ENCODE measurements at regions not wholly inside any gene's neighbourhood (a gene's known extent, or its start where the extent isn't known, plus 50 kb on each side); places are given as distances from the start of the nearest gene placed in this dataset.

DNA sequence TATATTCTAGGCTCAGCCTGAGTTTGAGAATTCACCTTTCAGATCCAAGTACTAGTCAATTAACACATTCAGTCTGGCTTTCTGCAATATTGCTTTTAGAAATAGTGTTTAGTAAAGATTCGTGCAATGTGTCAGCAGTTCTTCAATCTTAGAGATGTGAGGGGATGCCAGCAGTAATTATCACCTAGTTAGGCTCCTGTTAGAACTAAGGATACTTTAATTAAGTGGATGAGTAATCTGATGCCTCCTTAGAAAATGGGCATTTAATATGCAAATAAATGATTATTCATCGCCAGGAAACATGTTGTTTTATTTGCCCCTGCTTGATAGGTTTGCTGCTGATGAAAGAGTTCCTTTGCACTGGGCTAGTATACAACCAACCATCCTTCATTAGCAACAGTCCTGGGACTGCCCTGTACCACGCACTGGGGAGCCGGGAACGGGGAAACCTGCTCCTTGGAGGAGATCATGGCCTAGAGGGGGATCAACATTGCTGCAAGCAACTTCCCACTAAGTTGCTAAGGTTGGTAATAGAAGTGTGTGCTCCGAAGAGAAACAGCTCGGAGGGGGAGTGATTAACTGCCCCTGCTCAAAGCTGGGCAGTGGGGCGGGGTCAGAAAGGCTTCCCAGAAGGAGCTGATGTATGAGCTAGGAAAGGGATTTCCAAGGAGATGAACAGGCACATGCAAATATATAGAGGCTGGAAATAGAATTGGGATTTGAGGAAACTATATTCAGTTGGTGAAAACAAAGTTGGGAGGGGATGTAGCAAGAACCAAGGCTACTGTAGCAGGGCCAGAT is 231.8 kb downstream of the DRD1 start:
- 36% methylated on average over 8 of the region's 8 CpGs for WGBS (ENCODE audit: low lambda C conversion rate)
- Histone ChIP-seq H3K4me3 (ENCODE audit: low read depth in 2 of 2, low read length in 1 of 2) (no peak overlapping the region), H3K79me2 (ENCODE audit: insufficient read depth) (no peaks in the 10 kb centered on the region), H4K20me1 (ENCODE audit: insufficient read depth) (no peaks in the 10 kb centered on the region), H3K4me1 (ENCODE audit: control insufficient read depth in 1 of 2, insufficient read depth in 2 of 2, low read depth in 1 of 2, low read length in 1 of 2) (no peaks in the 10 kb centered on the region), H3K36me3 (replicated peaks in 1 of 2; ENCODE audit: control insufficient read depth in 1 of 2, insufficient read depth in 2 of 2, low read length in 1 of 2) (no peaks in the 10 kb centered on the region), H3K9me3 (no peaks in the 10 kb centered on the region), H3K27ac (ENCODE audit: low read depth in 2 of 2, low read length in 1 of 2) (no peak overlapping the region), H3F3A (replicated peaks; ENCODE audit: insufficient read depth) (no peaks in the 10 kb centered on the region), H2AFZ (ENCODE audit: low read depth) (no peak overlapping the region), H3K9ac (no peak overlapping the region), H3K4me2 (no peak overlapping the region), H3K9me2 (no peaks in the 10 kb centered on the region), H3K27me3 (ENCODE audit: insufficient read depth) (no peaks in the 10 kb centered on the region)
- ChIA-PET POLR2A (no interaction called here), CTCF (no interaction called here)
- TF ChIP-seq GATA2 (CRISPR knock-in tag; IDR thresholded peaks at IDR 0.05) (no peak), MEF2A (IDR thresholded peaks at IDR 0.05; ENCODE audit: borderline replicate concordance, low read depth) (no peak), NFIC (IDR thresholded peaks at IDR 0.05; ENCODE audit: borderline replicate concordance) (no peak), TEAD4 (IDR thresholded peaks at IDR 0.05; ENCODE audit: borderline replicate concordance, insufficient read depth) (no peak), FOXJ3 (CRISPR knock-in tag; IDR thresholded peaks at IDR 0.05) (no peak), TAF1 (IDR thresholded peaks at IDR 0.05; ENCODE audit: borderline replicate concordance, low read depth, low read length) (no peak), USF1 (IDR thresholded peaks at IDR 0.05; ENCODE audit: borderline replicate concordance, low read depth) (no peak), CTCF (IDR thresholded peaks at IDR 0.05) (no peak), GABPA (IDR thresholded peaks at IDR 0.05; ENCODE audit: low read depth) (no peak), EZH2phosphoT487 (IDR thresholded peaks at IDR 0.05; ENCODE audit: borderline replicate concordance, low read depth) (no peak), FOXM1 (IDR thresholded peaks at IDR 0.05; ENCODE audit: low read depth) (no peak)
- no peak for DNase-seq

GRCh38 chr5:175207321-175208040 is 236.5 kb downstream of the DRD1 start:
- Histone ChIP-seq H3K4me2 (no peak overlapping the region), H3K9me2 (no peaks in the 10 kb centered on the region), H3F3A (replicated peaks; ENCODE audit: insufficient read depth) (no peaks in the 10 kb centered on the region), H3K4me1 (ENCODE audit: control insufficient read depth in 1 of 2, insufficient read depth in 2 of 2, low read depth in 1 of 2, low read length in 1 of 2) (no peaks in the 10 kb centered on the region), H2AFZ (ENCODE audit: low read depth) (no peak overlapping the region), H3K9me3 (no peaks in the 10 kb centered on the region), H3K4me3 (ENCODE audit: low read depth in 2 of 2, low read length in 1 of 2) (no peak overlapping the region), H4K20me1 (ENCODE audit: insufficient read depth) (no peaks in the 10 kb centered on the region), H3K9ac (no peak overlapping the region), H3K79me2 (ENCODE audit: insufficient read depth) (no peaks in the 10 kb centered on the region), H3K27me3 (ENCODE audit: insufficient read depth) (no peaks in the 10 kb centered on the region; the same call in 1 of the 2 replicates), H3K36me3 (replicated peaks in 1 of 2; ENCODE audit: control insufficient read depth in 1 of 2, insufficient read depth in 2 of 2, low read length in 1 of 2) (no peaks in the 10 kb centered on the region), H3K27ac (ENCODE audit: low read depth in 2 of 2, low read length in 1 of 2) (no peak overlapping the region)
- POLR2A ChIA-PET: no interaction called here
- whole genome bisulfite sequencing (ENCODE audit: low lambda C conversion rate): 54% methylated on average over 18 of the region's 18 CpGs
- DNase-seq: no peak
- CTCF ChIA-PET: no interaction called here
- TF ChIP-seq CTCF (IDR thresholded peaks at IDR 0.05) (no peak), RAD21 (IDR thresholded peaks at IDR 0.05; ENCODE audit: low read length) (no peak), NFIC (IDR thresholded peaks at IDR 0.05; ENCODE audit: borderline replicate concordance) (no peak), RFX5 (IDR thresholded peaks at IDR 0.05; ENCODE audit: low read length) (no peak), FOXJ3 (CRISPR knock-in tag; IDR thresholded peaks at IDR 0.05) (no peak), RCOR1 (IDR thresholded peaks at IDR 0.05; ENCODE audit: low read length) (no peak), NRF1 (IDR thresholded peaks at IDR 0.05; ENCODE audit: low read depth, low read length) (no peak), RXRA (IDR thresholded peaks at IDR 0.05; ENCODE audit: borderline replicate concordance, low read depth) (no peak), YY1 (IDR thresholded peaks at IDR 0.05; ENCODE audit: low read depth) (no peak), MXI1 (IDR thresholded peaks at IDR 0.05; ENCODE audit: low read depth, low read length) (no peak), FOSL2 (IDR thresholded peaks at IDR 0.05; ENCODE audit: borderline replicate concordance, low read depth) (no peak), MAX (IDR thresholded peaks at IDR 0.05; ENCODE audit: low read depth) (no peak)

All from SK-N-SH (cell line).